ENCODE measurements at regions not wholly inside any gene's neighbourhood (a gene's known extent, or its start where the extent isn't known, plus 50 kb on each side); places are given as distances from the start of the nearest gene placed in this dataset.

DNA sequence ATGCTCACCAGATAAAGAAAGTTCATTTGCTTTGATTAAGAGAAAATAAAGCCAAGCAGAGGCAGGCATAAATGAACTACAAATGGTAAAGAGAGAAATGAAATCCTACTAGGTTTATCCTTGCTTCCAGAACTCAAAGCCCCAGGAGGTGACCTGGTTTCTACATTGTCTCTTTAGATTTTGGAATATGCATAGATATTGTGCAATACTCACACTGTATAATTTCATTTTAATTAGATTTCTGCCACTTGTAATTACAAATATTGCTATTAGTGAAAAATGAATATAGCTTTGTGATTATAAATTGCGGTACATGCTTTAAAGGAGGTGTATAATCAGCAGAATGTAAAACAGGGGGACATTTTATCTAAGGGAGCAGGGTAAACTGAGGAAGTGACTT is 76.9 kb upstream of the NRXN1 start:
- ATAC-seq: no peak
- DNase-seq: no peak

DNA sequence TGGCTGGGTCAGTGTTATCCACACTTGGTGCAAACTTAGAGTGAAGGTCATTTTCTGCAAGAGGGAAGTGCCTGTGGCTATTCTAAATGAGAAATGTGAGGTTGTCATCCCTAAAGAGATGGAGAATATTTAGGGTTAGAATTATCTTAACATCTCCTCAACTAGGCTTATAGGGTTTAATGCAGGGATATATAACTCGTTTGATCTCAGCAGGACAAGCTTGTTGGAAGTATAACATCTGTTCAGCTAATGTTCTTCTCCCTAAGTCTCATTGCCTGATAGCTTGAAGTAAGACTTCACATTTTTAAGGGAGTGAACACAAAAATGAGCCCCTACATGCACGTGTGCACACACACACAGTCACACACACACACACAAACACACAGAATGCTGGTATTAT is 75.9 kb upstream of the NRXN1 start:
- no peak for DNase-seq
- ATAC-seq: no peak

DNA sequence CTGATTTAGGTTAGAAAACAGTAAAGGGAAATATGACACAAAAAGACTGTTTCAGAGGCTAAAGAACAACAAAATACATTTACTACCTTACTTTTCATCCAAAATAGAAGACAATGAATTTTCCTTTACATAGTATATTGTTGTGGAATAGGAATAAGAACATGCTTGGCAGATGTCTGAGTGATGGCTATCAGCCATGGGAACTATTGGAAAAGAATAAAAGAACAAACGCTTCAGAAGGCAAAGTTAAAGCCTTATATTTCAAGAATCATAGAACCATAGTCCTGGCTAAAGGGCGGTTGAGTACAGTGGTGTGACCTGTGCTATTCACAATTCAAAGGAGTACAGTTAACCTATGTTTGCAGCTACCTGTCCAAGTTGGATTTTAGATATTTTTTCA is 73.9 kb upstream of the NRXN1 start:
- ATAC-seq (no peak), DNase-seq (no peak)

DNA sequence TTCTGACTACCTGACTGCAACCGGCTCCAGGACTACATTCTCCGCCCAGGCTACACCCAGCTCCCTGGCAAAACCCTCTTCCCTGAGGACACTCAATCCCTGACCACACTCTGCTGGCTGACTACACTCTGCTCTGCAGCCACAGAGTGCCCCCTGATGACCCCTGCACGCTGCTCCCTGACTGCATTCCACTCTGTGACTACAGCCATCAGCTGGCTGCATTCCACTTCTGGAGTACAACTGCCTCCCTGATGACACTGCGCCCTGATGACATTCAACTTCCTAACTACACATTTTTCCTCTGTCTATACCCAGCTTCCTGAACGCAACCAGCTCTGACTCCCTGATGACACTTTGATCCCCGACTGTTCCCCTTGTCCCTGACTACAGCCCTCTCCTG is 71.3 kb upstream of the NRXN1 start:
- no peak for DNase-seq
- no peak for ATAC-seq

DNA sequence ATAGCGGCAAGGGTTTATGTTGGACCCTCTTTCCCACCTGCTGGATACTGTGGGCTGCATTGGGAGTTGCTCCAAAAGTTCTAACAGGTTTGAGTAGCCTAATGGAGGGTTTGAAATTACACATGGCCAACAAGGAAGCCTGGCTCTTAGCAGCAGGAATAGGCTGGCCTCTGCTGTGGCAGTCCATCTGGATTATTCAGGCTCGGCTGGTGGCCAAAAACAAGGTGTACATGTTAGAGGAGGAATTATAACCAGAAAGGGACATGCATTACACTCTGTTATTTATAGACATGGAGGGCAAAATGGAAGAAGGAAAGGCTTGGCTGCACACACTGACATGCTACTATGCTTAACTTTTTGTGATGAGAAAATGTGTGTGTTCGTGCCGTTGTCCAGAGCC is 61.1 kb upstream of the NRXN1 start:
- ATAC-seq (no peak), DNase-seq (no peak)

DNA sequence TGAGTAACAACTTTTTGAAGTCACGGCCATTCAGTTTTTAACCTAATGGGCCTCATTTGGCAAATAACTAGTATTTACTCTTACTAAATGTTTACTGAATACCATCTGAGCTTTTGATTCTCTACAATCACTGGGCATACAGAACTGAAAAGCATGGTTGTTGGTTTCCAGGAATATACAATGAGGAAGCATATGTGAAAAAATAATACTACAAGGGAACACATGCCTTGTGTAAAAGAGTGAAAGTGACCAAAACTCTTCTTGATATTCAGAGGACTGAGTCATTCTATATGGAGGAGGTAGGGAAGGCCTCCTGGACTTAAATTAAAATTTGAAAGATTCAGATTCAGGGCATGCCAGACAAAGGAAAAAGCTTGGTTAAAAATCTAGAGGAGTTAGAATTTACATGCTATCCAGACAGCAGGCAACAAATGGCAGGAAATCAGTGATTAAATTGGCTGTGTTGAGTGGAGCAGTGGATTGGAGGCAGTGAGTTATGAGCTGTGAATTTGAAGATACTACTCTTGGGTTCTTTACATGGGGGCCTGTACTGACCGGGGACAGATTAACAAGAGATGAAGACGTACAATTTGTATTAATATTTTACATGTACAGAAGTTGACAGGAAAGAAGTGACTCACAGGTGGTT is 53.6 kb upstream of the NRXN1 start:
- ATAC-seq (no peak), DNase-seq (no peak)

DNA sequence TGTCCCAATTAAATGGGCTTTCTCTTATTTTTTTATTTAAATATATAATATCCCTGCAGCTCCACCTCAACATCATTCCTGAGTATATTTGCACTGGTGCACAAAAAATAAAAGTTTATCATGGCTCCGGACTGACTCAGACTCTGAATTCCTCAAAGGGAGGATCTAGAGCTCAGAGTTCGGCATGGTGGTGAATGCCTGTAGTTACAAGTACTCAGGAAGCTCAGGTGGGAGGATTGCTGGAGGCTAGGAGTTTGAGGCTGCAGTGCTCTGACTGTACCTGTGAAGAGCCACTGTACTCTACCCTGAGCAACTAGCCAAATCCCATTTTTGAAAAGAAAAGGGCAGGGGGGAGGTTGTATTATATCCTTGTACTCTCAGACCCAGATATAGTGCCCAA is 52.8 kb upstream of the NRXN1 start:
- ATAC-seq (no peak), DNase-seq (no peak)

Data from stimulated activated naive CD8-positive, alpha-beta T cell treated with anti-CD3 and anti-CD28 coated beads, Interleukin-15, Interleukin-2, amounts not matched to agents 100 U/mL and 50 U/mL, for 24 hours (primary cell).